ENCODE measurements at regions not wholly inside any gene's neighbourhood (a gene's known extent, or its start where the extent isn't known, plus 50 kb on each side); places are given as distances from the start of the nearest gene placed in this dataset.

DNA sequence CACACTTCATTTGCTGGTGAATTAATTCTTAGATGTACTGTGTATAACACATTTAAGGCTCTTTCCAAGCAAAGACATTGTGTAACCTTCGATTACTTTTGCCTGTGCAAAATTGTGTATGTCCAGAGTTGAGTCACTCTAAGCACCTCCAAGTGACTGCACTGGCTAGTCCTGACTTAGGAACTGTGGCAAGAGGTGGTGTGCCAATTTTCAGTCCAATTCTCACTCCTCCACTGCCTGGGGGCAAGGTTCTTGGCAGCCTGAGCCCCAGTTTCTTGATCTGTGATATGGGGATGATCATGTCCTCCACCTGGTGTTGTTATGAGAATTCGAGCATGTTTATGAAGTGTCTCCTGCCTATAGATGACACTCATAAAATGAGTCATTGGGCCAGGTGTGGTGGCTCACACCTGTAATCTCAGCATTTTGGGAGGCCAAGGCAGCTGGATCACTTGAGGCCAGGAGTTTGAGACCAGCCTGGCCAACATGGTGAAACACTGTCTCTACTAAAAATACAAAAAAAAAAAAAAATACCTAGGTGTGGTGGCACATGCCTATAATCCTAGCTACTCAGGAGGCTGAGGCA, 105.3 kb upstream of the CDYL start:
- DNase-seq (ENCODE audit: low read depth, low spot score) = no peak
- POLR2A ChIA-PET = no interaction called here
- CTCF ChIA-PET = no interaction called here
- TF ChIP-seq CTCF (IDR thresholded peaks at IDR 0.05; ENCODE audit: insufficient read depth, low read length, missing control alignments) = no peak
- H3K4me3 ChIP-seq (ENCODE audit: low read depth, low read length) = no peak overlapping the region

DNA sequence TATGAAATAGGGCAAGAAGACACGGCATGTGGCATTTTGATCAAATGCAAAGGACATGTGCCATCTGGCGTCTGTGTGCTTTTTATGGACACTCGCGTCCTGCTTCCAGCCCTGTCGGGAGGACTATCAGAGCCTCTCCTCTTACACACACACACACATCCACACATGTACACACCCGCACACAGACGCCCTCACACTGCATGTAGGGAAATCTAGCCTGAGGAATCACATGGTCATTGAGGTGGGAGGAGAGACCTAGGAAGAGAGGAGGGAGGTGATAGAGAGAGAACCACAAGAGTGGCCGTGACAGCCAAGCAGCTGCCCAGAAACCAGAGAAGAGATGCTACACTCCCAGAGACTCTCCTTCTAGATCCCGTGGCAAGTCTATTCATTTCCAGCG, 105.9 kb upstream of the CDYL start:
- TF ChIP-seq CTCF (IDR thresholded peaks at IDR 0.05; ENCODE audit: insufficient read depth, low read length, missing control alignments) = no peak
- POLR2A ChIA-PET = no interaction called here
- no peak overlapping the region for H3K4me3 ChIP-seq (ENCODE audit: low read depth, low read length)
- CTCF ChIA-PET = no interaction called here
- DNase-seq (ENCODE audit: low read depth, low spot score) = no peak

DNA sequence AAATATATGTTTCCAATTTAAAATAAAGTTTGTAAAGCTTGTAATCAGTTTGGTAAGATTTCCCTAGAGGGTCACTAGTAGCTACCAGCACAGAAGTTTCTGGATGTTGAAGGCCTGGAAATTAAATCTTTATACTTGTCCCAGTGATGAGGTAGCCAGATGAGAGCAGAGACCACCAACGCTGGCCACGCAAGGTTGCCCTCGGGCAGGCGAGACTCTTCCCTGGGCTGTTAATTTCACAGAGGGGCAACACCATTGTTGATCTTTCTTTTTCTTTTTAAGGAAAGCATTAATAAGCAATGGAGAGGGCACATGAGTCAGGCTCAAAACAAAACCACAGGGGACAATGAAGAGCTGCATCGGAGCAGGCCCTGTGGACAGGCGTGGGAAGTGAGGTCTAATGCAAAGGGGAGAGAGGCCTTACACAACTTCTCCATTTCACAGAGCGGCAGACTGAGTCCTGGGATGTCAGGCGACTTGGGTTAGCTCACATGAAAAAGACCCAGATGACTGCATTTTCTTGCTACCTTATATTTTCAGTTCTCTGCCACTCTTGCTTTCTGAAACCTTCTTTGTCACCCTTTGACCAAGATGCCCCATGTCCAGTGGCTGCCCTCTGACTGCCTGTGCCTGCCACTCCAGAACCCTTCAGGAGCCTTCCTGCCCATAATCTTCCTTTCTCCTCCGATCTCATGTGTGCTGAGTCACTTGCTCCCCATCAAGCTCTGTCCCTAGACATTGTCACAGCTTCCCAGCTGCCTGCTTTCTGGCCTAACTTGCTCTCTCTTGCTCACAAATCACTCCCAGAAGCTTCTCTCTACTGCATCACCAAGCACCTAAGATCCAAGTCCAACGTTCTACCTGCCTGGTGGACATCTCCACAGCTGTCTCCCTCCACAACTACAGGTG, 107.7 kb upstream of the CDYL start:
- DNase-seq (ENCODE audit: low read depth, low spot score) = no peak
- no peak overlapping the region for H3K4me3 ChIP-seq (ENCODE audit: low read depth, low read length)
- ChIA-PET POLR2A (no interaction called here), CTCF (no interaction called here)
- TF ChIP-seq CTCF (IDR thresholded peaks at IDR 0.05; ENCODE audit: insufficient read depth, low read length, missing control alignments) = no peak

DNA sequence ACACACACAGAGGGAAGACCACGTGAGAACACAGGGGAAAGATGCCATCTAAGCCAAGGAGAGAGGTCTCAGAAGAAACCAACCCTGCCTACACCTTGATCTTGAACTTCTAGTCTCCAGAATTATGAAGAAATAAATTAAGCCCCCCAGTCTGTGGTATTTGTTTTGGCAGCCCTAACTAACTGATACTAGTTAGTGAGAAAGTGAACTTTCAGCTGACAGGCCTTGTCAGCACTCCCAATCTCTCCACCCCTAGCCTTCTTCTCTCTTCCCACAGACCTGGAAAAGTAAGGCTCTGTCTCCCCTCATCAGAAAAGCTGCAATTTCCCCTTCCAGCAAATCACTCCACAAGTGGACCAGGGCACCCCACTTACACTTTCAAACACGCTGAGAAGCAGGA, 108.6 kb upstream of the CDYL start:
- no peak for DNase-seq (ENCODE audit: low read depth, low spot score)
- no peak for TF ChIP-seq CTCF (IDR thresholded peaks at IDR 0.05; ENCODE audit: insufficient read depth, low read length, missing control alignments)
- POLR2A ChIA-PET = no interaction called here
- no peak overlapping the region for H3K4me3 ChIP-seq (ENCODE audit: low read depth, low read length)
- CTCF ChIA-PET = no interaction called here

DNA sequence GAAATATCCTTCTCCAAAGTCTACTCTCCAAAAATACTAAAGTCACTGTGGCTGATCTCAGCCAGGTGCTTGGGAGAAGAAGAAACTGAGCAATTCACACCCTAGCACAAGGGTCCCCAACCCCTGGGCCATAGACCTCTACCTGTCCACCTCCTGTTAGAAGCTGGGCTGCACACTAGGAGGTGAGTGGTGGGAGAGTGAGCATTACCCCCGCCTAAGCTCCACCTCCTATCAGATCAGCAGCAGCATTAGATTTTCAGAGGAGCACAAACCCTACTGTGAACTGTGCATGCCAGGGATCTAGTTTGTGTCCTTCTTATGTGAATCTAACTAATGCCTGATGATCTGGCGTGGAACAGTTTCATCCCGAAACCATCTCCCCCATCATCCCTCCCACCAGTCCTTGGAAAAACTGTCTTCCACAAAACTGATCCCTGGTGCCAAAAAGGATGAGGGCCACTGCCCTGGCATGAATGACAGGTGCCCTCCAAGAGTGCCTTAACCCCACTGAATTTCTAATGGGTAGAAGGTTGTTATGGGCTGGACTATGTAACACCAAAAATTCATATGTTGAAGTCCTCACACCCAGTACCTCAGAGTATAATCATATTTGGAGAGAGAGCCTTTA, 109.2 kb upstream of the CDYL start:
- no peak for DNase-seq (ENCODE audit: low read depth, low spot score)
- ChIA-PET CTCF (no interaction called here), POLR2A (no interaction called here)
- H3K4me3 ChIP-seq (ENCODE audit: low read depth, low read length) = no peak overlapping the region
- no peak for TF ChIP-seq CTCF (IDR thresholded peaks at IDR 0.05; ENCODE audit: insufficient read depth, low read length, missing control alignments)
